ENCODE measurements at regions not wholly inside any gene's neighbourhood (a gene's known extent, or its start where the extent isn't known, plus 50 kb on each side); places are given as distances from the start of the nearest gene placed in this dataset.

GRCh38 chr3:80285388-80285787 is 517.6 kb upstream of the ROBO1 start:
- TF ChIP-seq ZNF316 (IDR thresholded peaks at IDR 0.05) (no peak), YY1 (IDR thresholded peaks at IDR 0.05; ENCODE audit: borderline replicate concordance in 1 of 3, control insufficient read depth in 1 of 3, extremely low read depth in 1 of 3, insufficient read depth in 3 of 3, insufficient read length in 1 of 3, insufficient replicate concordance in 2 of 3, low read depth in 1 of 3, low read length in 2 of 3) (no peak), CTCF (IDR thresholded peaks at IDR 0.05 in 2 of 3, conservative IDR thresholded peaks at IDR 0.05 in 1 of 3; ENCODE audit: insufficient read depth in 2 of 3, low read depth in 1 of 3, low read length in 3 of 3) (no peak), TFAM (CRISPR knock-in tag; conservative IDR thresholded peaks at IDR 0.05) (no peak), ESRRA (IDR thresholded peaks at IDR 0.05; ENCODE audit: borderline replicate concordance, low read depth) (no peak), ZNF318 (IDR thresholded peaks at IDR 0.05; ENCODE audit: borderline replicate concordance in 1 of 2, low read depth in 1 of 2) (no peak), HDAC1 (IDR thresholded peaks at IDR 0.05) (no peak), MYC (IDR thresholded peaks at IDR 0.05; ENCODE audit: low read depth, low read length) (no peak), MYC (CRISPR knock-in tag; IDR thresholded peaks at IDR 0.05; ENCODE audit: borderline replicate concordance, low read depth) (no peak), CHD2 (IDR thresholded peaks at IDR 0.05; ENCODE audit: low read depth, low read length) (no peak)

Measured in K562 (cell line).